SJSA1 (cell line): ENCODE measurements at regions not wholly inside any gene's neighbourhood (a gene's known extent, or its start where the extent isn't known, plus 50 kb on each side); places are given as distances from the start of the nearest gene placed in this dataset.

Experiments
- DNase-seq, 2 experiments: peaks; one replicate each; pipeline ENCODE4 v3.0.0-alpha.2; 2015 to 2020; ENCODE audit warnings: low spot score in 2 of 2, low read depth in 1 of 2
- H3K27ac ChIP-seq: fragments of 250-450 bp; sonication (Bioruptor Pico); 2 replicates; pipeline ENCODE4 v1.5.1; 2020; ENCODE audit warnings: mild to moderate bottlenecking, moderate library complexity
- H3K27me3 ChIP-seq: fragments of 250-450 bp; sonication (Bioruptor Pico); replicated peaks from 2 replicates; pipeline ENCODE4 v1.5.1; 2020; ENCODE audit warnings: mild to moderate bottlenecking, moderate library complexity
- H3K36me3 ChIP-seq: fragments of 250-450 bp; sonication (Bioruptor Pico); 2 replicates; pipeline ENCODE4 v1.5.1; 2020; ENCODE audit warnings: mild to moderate bottlenecking
- H3K4me1 ChIP-seq: fragments of 250-450 bp; sonication (Bioruptor Pico); replicated peaks from 2 replicates; pipeline ENCODE4 v1.6.1; 2021; ENCODE audit warnings: mild to moderate bottlenecking
- H3K4me3 ChIP-seq: fragments of 250-450 bp; sonication (Bioruptor Pico); 2 replicates; pipeline ENCODE4 v1.5.1; 2020; ENCODE audit warnings: mild to moderate bottlenecking
- H3K9me3 ChIP-seq: fragments of 250-450 bp; sonication (Bioruptor Pico); replicated peaks from 2 replicates; pipeline ENCODE4 v1.5.1; 2020; ENCODE audit warnings: mild to moderate bottlenecking

DNA sequence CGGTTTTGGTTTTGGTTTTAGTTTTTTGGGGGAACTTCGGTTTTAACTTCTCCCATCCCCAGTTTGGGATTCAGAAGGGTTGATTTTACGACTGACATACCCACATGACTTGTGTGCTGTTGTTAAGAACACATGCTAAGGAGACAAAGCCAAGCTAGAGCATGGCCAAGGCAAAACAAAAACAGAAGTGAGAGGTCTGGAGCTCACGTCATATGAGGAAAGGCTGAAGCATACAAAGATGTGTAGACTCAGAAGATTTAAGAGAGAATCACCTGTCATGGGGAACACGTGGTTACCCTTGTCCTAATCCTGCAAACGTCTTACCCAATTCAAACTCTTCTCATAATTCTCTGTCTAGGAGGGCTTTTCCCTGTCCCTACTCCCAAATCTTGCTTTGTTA, 465.0 kb downstream of the FAM181B start:
- no peaks in the 10 kb centered on the region for H3K4me1 ChIP-seq
- no peaks in the 10 kb centered on the region for H3K9me3 ChIP-seq
- no peak overlapping the region for H3K27ac ChIP-seq
- H3K4me3 ChIP-seq, result no peak overlapping the region
- no peaks in the 10 kb centered on the region for H3K36me3 ChIP-seq
- no peaks in the 10 kb centered on the region for H3K27me3 ChIP-seq
- DNase-seq, result no peak

DNA sequence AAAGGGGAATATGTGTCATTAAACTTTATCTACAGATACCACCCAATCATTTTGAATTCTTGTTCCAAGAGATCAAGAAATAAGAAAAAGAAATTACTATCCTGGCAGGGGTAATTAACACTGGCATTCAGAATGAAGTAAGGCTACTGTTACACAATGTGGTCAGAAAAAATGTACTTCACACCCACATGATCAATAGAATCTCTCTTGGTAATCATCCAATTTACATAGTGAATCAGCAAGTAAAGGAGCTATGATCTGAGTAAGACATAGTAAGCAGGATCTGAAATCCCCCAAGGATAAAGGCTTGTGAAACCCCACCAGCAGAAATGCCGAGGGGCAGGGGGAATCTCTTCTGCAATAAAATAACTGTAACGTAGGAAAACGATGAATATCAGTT, 466.5 kb downstream of the FAM181B start:
- no peaks in the 10 kb centered on the region for H3K36me3 ChIP-seq
- H3K4me3 ChIP-seq, result no peak overlapping the region
- H3K9me3 ChIP-seq, result no peaks in the 10 kb centered on the region
- no peak for DNase-seq
- no peaks in the 10 kb centered on the region for H3K4me1 ChIP-seq
- H3K27ac ChIP-seq, result no peak overlapping the region
- H3K27me3 ChIP-seq, result no peaks in the 10 kb centered on the region

DNA sequence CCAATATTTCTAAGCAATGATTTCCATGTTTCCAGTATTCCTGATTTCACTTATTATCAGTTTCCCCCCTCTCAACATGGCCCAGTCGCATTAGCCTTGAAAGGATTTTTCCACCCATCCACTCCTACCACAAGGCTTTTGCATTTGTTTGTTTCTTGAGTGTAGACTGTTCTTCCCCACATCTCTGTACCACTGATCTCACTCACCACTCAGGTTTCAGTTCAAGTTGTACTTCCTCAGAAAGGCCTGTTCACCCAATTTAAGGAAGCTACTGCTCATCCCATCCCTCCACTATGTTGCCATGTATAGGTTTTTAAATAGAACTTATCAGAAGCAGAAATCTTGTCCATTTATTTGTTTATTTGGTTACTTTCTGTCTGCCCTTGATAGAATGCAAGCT, 472.3 kb downstream of the FAM181B start:
- no peaks in the 10 kb centered on the region for H3K4me1 ChIP-seq
- H3K36me3 ChIP-seq, result no peaks in the 10 kb centered on the region
- H3K27ac ChIP-seq, result no peak overlapping the region
- H3K9me3 ChIP-seq, result no peaks in the 10 kb centered on the region
- no peaks in the 10 kb centered on the region for H3K27me3 ChIP-seq
- H3K4me3 ChIP-seq, result no peak overlapping the region
- DNase-seq, result no peak

GRCh38 chr11:82250047-82250446, 483.6 kb downstream of the FAM181B start:
- Histone ChIP-seq H3K9me3 (no peaks in the 10 kb centered on the region), H3K4me1 (no peaks in the 10 kb centered on the region), H3K36me3 (no peaks in the 10 kb centered on the region), H3K27me3 (no peaks in the 10 kb centered on the region), H3K27ac (no peak overlapping the region), H3K4me3 (no peak overlapping the region)
- no peak for DNase-seq

DNA sequence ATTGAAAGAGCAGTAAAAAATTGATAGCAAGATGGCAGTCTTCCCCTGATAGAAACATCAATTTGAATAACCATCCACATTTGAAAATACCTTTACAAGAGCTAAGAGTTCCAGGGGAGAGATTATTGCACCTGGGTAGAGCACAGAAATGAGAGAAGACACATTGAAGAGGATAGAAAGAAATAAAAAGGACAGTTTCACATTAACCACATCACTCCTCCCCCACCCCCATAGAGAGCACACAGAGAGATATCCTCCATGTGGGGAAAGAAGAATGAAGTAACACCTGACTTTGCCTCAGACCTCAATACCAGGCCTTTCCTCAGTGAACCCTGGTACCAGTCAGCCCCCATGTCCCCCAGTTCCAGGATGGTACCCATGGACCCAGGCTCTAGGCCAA, 486.7 kb downstream of the FAM181B start:
- Histone ChIP-seq H3K27me3 (no peaks in the 10 kb centered on the region), H3K4me3 (no peak overlapping the region), H3K4me1 (no peaks in the 10 kb centered on the region), H3K36me3 (no peaks in the 10 kb centered on the region), H3K9me3 (no peaks in the 10 kb centered on the region), H3K27ac (no peak overlapping the region)
- DNase-seq, result no peak

DNA sequence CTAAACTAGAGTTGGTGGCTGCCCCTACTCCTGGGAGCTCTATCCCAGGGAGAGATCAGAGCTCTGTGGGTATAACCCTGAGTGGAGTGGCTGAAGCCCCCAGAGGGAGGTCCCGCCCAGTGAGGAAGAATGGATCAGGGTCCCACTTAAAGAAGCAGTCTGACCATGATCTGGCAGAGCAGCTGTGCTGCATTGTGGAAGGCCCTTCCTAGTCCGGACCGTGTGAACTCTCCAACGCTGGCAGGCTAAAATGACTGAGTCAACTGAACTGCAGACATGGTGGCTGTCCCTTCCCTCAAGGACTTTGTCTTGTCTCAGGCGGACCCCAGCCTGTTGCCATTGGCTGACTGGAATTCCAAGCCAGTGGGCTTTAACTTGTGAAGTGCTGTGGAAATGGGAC, 494.2 kb downstream of the FAM181B start:
- Histone ChIP-seq H3K9me3 (no peaks in the 10 kb centered on the region), H3K4me3 (no peak overlapping the region), H3K27ac (no peak overlapping the region), H3K4me1 (no peaks in the 10 kb centered on the region), H3K27me3 (no peaks in the 10 kb centered on the region), H3K36me3 (no peaks in the 10 kb centered on the region)
- DNase-seq, result no peak

- Histone ChIP-seq H3K4me1 (no peaks in the 10 kb centered on the region), H3K9me3 (no peaks in the 10 kb centered on the region), H3K27me3 (no peaks in the 10 kb centered on the region), H3K4me3 (no peak overlapping the region), H3K36me3 (no peaks in the 10 kb centered on the region), H3K27ac (no peak overlapping the region)
- DNase-seq, result no peak
Observed at GRCh38 chr11:82234256-82234655, 499.4 kb downstream of the FAM181B start.

DNA sequence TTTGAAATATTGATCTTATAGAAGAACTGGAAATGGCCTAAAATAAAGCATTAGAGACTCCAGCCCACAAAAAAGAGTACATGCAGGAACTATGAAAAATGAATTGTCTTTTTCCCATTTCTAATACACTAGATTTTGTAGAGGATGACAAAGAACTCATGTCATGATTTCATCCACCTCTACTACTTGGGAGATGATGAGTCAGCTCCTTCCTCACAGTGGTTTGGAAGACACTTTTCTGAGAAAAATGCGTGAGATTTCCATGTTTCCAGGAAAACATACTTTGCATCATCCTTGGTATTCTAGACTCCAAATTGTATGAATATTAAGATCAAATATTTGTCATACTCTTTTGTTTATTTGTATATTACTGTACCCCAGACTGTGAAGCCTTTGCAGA, 500.5 kb downstream of the FAM181B start:
- H3K4me1 ChIP-seq, result no peaks in the 10 kb centered on the region
- no peaks in the 10 kb centered on the region for H3K27me3 ChIP-seq
- H3K9me3 ChIP-seq, result no peaks in the 10 kb centered on the region
- no peak overlapping the region for H3K4me3 ChIP-seq
- H3K27ac ChIP-seq, result no peak overlapping the region
- no peak for DNase-seq
- no peaks in the 10 kb centered on the region for H3K36me3 ChIP-seq

DNA sequence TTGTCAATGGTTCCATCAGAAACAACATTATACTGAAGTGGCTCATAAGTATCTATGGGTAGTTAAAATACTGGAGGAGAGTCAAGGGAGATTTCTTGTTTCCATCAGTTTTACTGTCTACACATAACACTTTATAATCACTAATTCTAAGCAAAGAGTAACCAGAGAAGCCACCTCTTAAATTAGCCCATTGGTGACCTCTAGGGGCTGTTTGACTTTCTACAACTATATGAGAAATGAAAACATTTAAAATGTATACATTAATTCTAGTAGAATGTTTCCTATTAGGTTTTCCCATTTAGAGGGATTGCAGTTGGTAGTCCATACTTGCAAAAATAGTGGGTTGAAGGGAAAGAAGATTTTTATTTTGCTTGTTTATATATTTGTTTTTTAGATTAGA, 504.3 kb downstream of the FAM181B start:
- Histone ChIP-seq H3K36me3 (no peaks in the 10 kb centered on the region), H3K4me3 (no peak overlapping the region), H3K27me3 (no peaks in the 10 kb centered on the region), H3K27ac (no peak overlapping the region), H3K9me3 (no peaks in the 10 kb centered on the region), H3K4me1 (no peaks in the 10 kb centered on the region)
- DNase-seq, result no peak

DNA sequence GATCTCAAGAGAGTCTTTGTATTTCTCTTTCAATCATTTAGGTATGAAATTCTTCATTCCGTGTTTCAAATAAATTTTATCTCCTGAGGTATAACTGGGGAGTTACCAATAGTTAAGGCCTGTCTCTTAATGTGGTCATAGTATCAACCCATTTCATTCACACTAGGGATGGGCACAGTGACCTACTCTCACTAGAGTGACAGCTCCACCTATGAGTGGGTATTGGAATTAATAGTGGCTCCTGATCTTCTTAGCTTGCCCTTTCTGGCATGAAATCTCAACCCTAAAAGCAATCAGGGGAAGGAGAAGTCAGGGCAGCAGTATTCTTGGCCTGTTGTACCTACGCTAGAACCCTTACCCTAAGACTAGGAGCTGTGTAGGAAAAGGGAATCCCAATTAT, 507.7 kb downstream of the FAM181B start:
- no peaks in the 10 kb centered on the region for H3K4me1 ChIP-seq
- no peaks in the 10 kb centered on the region for H3K27me3 ChIP-seq
- no peaks in the 10 kb centered on the region for H3K36me3 ChIP-seq
- H3K9me3 ChIP-seq, result no peaks in the 10 kb centered on the region
- DNase-seq, result no peak
- no peak overlapping the region for H3K27ac ChIP-seq
- no peak overlapping the region for H3K4me3 ChIP-seq

DNA sequence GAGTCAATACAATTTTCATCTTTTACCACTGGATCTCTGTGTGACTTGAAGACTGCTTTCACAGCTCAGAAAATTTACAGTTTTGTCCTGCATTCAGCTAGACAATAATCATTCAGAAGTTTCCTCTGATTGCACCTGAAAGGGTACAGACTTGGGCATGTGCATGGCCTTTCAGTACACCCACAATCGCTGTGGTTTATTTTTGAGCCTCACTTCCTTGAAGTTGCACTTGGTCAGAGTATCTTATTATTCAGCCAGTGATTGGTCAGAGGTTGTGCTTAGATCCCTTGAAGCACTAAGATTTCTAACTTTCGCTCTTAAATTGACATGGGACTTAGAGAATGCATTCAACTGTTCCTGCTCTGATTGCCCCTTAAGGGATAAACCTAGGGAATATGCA, 508.2 kb downstream of the FAM181B start:
- H3K27ac ChIP-seq, result no peak overlapping the region
- H3K36me3 ChIP-seq, result no peaks in the 10 kb centered on the region
- DNase-seq, result no peak
- no peaks in the 10 kb centered on the region for H3K27me3 ChIP-seq
- H3K4me3 ChIP-seq, result no peak overlapping the region
- H3K4me1 ChIP-seq, result no peaks in the 10 kb centered on the region
- H3K9me3 ChIP-seq, result no peaks in the 10 kb centered on the region

GRCh38 chr11:82216927-82217570, 516.6 kb downstream of the FAM181B start:
- no peaks in the 10 kb centered on the region for H3K4me1 ChIP-seq
- H3K27ac ChIP-seq, result no peak overlapping the region
- H3K27me3 ChIP-seq, result no peaks in the 10 kb centered on the region
- H3K36me3 ChIP-seq, result no peaks in the 10 kb centered on the region
- no peak for DNase-seq
- no peak overlapping the region for H3K4me3 ChIP-seq
- no peaks in the 10 kb centered on the region for H3K9me3 ChIP-seq

GRCh38 chr11:82210011-82210410, 523.7 kb downstream of the FAM181B start:
- DNase-seq, result no peak
- Histone ChIP-seq H3K4me3 (no peak overlapping the region), H3K36me3 (no peaks in the 10 kb centered on the region), H3K27me3 (no peaks in the 10 kb centered on the region), H3K4me1 (no peaks in the 10 kb centered on the region), H3K27ac (no peak overlapping the region), H3K9me3 (no peaks in the 10 kb centered on the region)

DNA sequence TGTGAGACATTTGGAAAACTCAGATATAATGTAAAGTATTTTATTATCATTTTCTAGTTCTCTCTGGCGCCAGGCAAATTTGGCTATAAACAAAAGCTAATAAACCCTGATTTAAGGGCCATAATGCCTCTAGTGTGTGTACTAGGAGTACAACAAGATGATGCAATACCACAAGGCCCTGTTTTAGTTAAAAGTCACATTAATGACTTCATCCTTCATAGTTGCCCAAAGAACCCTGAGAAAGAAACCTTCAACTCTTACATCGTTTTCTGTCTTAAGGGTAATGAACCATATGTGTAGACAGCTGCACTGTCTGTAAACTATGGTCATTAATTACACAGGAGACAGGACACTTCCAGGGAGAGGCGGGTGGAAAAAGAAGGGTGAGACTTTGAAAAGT, 538.4 kb downstream of the FAM181B start:
- no peak overlapping the region for H3K27ac ChIP-seq
- no peak overlapping the region for H3K4me3 ChIP-seq
- no peaks in the 10 kb centered on the region for H3K27me3 ChIP-seq
- DNase-seq, result no peak
- no peaks in the 10 kb centered on the region for H3K36me3 ChIP-seq
- H3K4me1 ChIP-seq, result no peaks in the 10 kb centered on the region
- no peaks in the 10 kb centered on the region for H3K9me3 ChIP-seq

DNA sequence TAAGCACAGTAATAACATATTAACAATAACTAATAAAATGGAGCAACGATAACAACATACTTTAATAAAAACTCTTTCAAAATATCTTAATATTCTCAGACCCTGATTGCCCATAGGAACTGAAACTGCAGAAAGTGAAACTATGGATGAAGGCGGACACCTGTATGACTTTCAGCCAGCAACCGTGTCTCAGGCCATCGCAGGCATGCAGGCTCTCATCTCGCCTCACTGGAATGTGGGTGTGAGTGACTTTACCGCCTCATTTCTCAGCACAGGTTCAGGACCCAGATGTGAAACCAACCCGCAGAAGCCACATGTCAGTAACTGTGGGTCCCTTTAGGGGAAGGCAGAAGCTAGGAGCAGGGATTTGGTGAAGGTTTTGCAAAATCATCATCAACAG, 539.1 kb downstream of the FAM181B start:
- Histone ChIP-seq H3K27me3 (no peaks in the 10 kb centered on the region), H3K4me3 (no peak overlapping the region), H3K4me1 (no peaks in the 10 kb centered on the region), H3K9me3 (no peaks in the 10 kb centered on the region), H3K36me3 (no peaks in the 10 kb centered on the region), H3K27ac (no peak overlapping the region)
- DNase-seq, result no peak
